ENCODE measurements at regions not wholly inside any gene's neighbourhood (a gene's known extent, or its start where the extent isn't known, plus 50 kb on each side); places are given as distances from the start of the nearest gene placed in this dataset.
A peak's percentile ranks its signal among the peaks of the same experiment; 100 is the strongest.

- Histone ChIP-seq H3K36me3 (ENCODE audit: control insufficient read depth in 1 of 2, insufficient read depth in 2 of 2, low read length in 2 of 2) (no peaks in the 10 kb centered on the region), H4K8ac (ENCODE audit: low read depth, low read length) (no peak overlapping the region), H3K9ac (ENCODE audit: low read length) (no peak overlapping the region), H2AK5ac (ENCODE audit: low read length) (no peak overlapping the region), H2BK12ac (ENCODE audit: low read length) (no peak overlapping the region), H3K4me2 (ENCODE audit: low read length) (no peak overlapping the region), H3K27me3 (ENCODE audit: insufficient read depth, low read length) (no peaks in the 10 kb centered on the region), H3K23ac (ENCODE audit: low read length) (no peak overlapping the region), H3K14ac (ENCODE audit: low read length) (no peak overlapping the region), H3K4me3 (ENCODE audit: low read depth, low read length) (no peak overlapping the region), H2BK5ac (ENCODE audit: low read depth, low read length, poor library complexity) (no peak overlapping the region), H2BK120ac (ENCODE audit: insufficient read depth, low read length, poor library complexity) (no peak overlapping the region), H3K4ac (ENCODE audit: low read depth, low read length) (no peak overlapping the region), H3K18ac (ENCODE audit: low read length) (no peak overlapping the region), H3K79me1 (ENCODE audit: low read length) (no peaks in the 10 kb centered on the region), H3K4me1 (ENCODE audit: control insufficient read depth in 1 of 2, insufficient read depth in 2 of 2, low read length in 2 of 2) (no peaks in the 10 kb centered on the region), H4K91ac (ENCODE audit: low read depth, low read length) (no peak overlapping the region), H3K9me3 (ENCODE audit: insufficient read depth, low read depth, low read length) (peaks cover 3% of the 10 kb centered on the region), H2AFZ (ENCODE audit: insufficient read depth, low read length, poor library complexity) (no peak overlapping the region), H3K79me2 (ENCODE audit: control insufficient read depth, insufficient read depth, low read length, poor library complexity) (no peaks in the 10 kb centered on the region), H3K27ac (ENCODE audit: low read depth, low read length) (no peak overlapping the region), H4K12ac (ENCODE audit: low read depth, low read length) (no peak overlapping the region)
- no peak for DNase-seq
- WGBS (ENCODE audit: extremely low coverage, insufficient coverage, insufficient read length), result no CpG with 5 or more reads among the region's 3 CpGs
Measured at GRCh38 chr18:57866355-57866754, 63.2 kb upstream of the ATP8B1 start.

DNA sequence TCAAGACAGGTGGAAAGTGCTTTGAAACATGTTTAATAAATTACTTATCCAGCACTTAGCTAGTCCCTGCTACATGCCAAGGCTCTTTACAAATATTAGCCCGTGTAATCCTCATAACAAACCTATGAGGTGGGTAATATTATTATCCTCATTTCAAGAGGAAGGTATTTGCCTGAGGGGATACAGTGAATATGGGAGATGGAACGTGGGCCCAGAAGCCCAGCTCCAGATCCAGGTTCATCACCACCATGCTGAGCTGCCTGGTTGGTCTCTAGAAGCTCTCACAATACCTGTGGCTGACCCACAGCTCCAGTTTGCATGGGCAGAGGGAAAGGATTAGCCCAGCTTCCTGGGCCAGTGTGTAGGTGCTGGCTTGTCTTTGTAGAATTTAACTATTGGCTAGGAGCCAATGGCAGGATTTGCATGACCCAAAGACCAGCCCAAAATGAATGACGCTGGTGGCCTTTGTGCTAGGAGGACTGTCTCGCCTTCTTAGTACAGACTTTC, 61.6 kb upstream of the ATP8B1 start:
- Histone ChIP-seq H3K14ac (ENCODE audit: low read length) (no peak overlapping the region), H2AK5ac (ENCODE audit: low read length) (no peak overlapping the region), H2AFZ (ENCODE audit: insufficient read depth, low read length, poor library complexity) (no peak overlapping the region), H3K4me1 (ENCODE audit: control insufficient read depth in 1 of 2, insufficient read depth in 2 of 2, low read length in 2 of 2) (no peaks in the 10 kb centered on the region), H3K79me2 (ENCODE audit: control insufficient read depth, insufficient read depth, low read length, poor library complexity) (no peaks in the 10 kb centered on the region), H3K18ac (ENCODE audit: low read length) (no peak overlapping the region), H3K79me1 (ENCODE audit: low read length) (no peaks in the 10 kb centered on the region), H4K8ac (ENCODE audit: low read depth, low read length) (no peak overlapping the region), H3K4me3 (ENCODE audit: low read depth, low read length) (no peak overlapping the region), H3K36me3 (ENCODE audit: control insufficient read depth in 1 of 2, insufficient read depth in 2 of 2, low read length in 2 of 2) (no peaks in the 10 kb centered on the region), H4K12ac (ENCODE audit: low read depth, low read length) (no peak overlapping the region), H2BK120ac (ENCODE audit: insufficient read depth, low read length, poor library complexity) (no peak overlapping the region), H3K4me2 (ENCODE audit: low read length) (no peak overlapping the region), H3K23ac (ENCODE audit: low read length) (no peak overlapping the region), H4K91ac (ENCODE audit: low read depth, low read length) (no peak overlapping the region), H3K9me3 (ENCODE audit: insufficient read depth, low read depth, low read length) (no peaks in the 10 kb centered on the region), H3K27ac (ENCODE audit: low read depth, low read length) (no peak overlapping the region), H2BK5ac (ENCODE audit: low read depth, low read length, poor library complexity) (no peak overlapping the region), H3K4ac (ENCODE audit: low read depth, low read length) (no peak overlapping the region), H3K27me3 (ENCODE audit: insufficient read depth, low read length) (no peaks in the 10 kb centered on the region), H2BK12ac (ENCODE audit: low read length) (no peak overlapping the region), H3K9ac (ENCODE audit: low read length) (no peak overlapping the region)
- peak; percentile 86 to 98 for DNase-seq
- no CpG with 5 or more reads among the region's 4 CpGs for WGBS (ENCODE audit: extremely low coverage, insufficient coverage, insufficient read length)

DNA sequence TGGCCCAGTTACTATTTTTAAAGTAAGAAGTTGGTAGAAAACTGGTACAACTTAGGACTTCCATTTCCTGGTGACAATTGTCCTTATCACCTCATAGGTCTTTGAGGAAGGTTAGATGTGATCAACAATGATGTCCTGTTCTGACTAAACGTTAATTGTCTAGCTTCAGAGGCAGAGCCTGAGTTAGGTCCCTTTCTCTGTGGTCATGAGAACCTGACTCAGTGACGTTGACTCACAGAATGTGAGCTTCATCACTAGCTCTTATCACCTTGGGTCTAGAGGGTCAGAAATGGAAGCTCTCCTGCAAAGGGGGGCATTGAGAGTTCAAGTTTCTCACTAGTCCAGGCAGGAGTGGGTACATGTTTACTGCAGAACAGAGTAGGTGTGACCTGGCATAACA, 60.6 kb upstream of the ATP8B1 start:
- Histone ChIP-seq H4K91ac (ENCODE audit: low read depth, low read length) (no peak overlapping the region), H2AFZ (ENCODE audit: insufficient read depth, low read length, poor library complexity) (no peak overlapping the region), H3K9me3 (ENCODE audit: insufficient read depth, low read depth, low read length) (no peaks in the 10 kb centered on the region), H3K18ac (ENCODE audit: low read length) (no peak overlapping the region), H3K79me1 (ENCODE audit: low read length) (no peaks in the 10 kb centered on the region), H2BK12ac (ENCODE audit: low read length) (no peak overlapping the region), H3K9ac (ENCODE audit: low read length) (no peak overlapping the region), H3K36me3 (ENCODE audit: control insufficient read depth in 1 of 2, insufficient read depth in 2 of 2, low read length in 2 of 2) (no peaks in the 10 kb centered on the region), H2BK5ac (ENCODE audit: low read depth, low read length, poor library complexity) (no peak overlapping the region), H3K23ac (ENCODE audit: low read length) (no peak overlapping the region), H4K8ac (ENCODE audit: low read depth, low read length) (no peak overlapping the region), H3K27me3 (ENCODE audit: insufficient read depth, low read length) (no peaks in the 10 kb centered on the region), H3K14ac (ENCODE audit: low read length) (no peak overlapping the region), H4K12ac (ENCODE audit: low read depth, low read length) (no peak overlapping the region), H3K4me2 (ENCODE audit: low read length) (no peak overlapping the region), H3K4me3 (ENCODE audit: low read depth, low read length) (no peak overlapping the region), H3K4ac (ENCODE audit: low read depth, low read length) (no peak overlapping the region), H3K4me1 (ENCODE audit: control insufficient read depth in 1 of 2, insufficient read depth in 2 of 2, low read length in 2 of 2) (no peaks in the 10 kb centered on the region), H3K79me2 (ENCODE audit: control insufficient read depth, insufficient read depth, low read length, poor library complexity) (no peaks in the 10 kb centered on the region), H2AK5ac (ENCODE audit: low read length) (no peak overlapping the region), H3K27ac (ENCODE audit: low read depth, low read length) (no peak overlapping the region), H2BK120ac (ENCODE audit: insufficient read depth, low read length, poor library complexity) (no peak overlapping the region)
- no CpG with 5 or more reads among the region's 2 CpGs for WGBS (ENCODE audit: extremely low coverage, insufficient coverage, insufficient read length)
- peak in 1 of 2 donors; percentile 44 for DNase-seq

GRCh38 chr18:57859314-57859713, 56.2 kb upstream of the ATP8B1 start:
- no peaks in the 10 kb centered on the region for H3K9me3 ChIP-seq (ENCODE audit: insufficient read depth, low read depth, low read length)
- H3K4ac ChIP-seq (ENCODE audit: low read depth, low read length), result no peak overlapping the region
- no peaks in the 10 kb centered on the region for H3K79me2 ChIP-seq (ENCODE audit: control insufficient read depth, insufficient read depth, low read length, poor library complexity)
- no peak overlapping the region for H4K12ac ChIP-seq (ENCODE audit: low read depth, low read length)
- H3K9ac ChIP-seq (ENCODE audit: low read length), result no peak overlapping the region
- no peaks in the 10 kb centered on the region for H3K79me1 ChIP-seq (ENCODE audit: low read length)
- no peak overlapping the region for H3K4me2 ChIP-seq (ENCODE audit: low read length)
- no peaks in the 10 kb centered on the region for H3K36me3 ChIP-seq (ENCODE audit: control insufficient read depth in 1 of 2, insufficient read depth in 2 of 2, low read length in 2 of 2)
- no peak overlapping the region for H2BK12ac ChIP-seq (ENCODE audit: low read length)
- H3K27me3 ChIP-seq (ENCODE audit: insufficient read depth, low read length), result no peaks in the 10 kb centered on the region
- H3K4me3 ChIP-seq (ENCODE audit: low read depth, low read length), result no peak overlapping the region
- DNase-seq, result peak in 1 of 2 donors; percentile 39
- no peak overlapping the region for H2AK5ac ChIP-seq (ENCODE audit: low read length)
- no peak overlapping the region for H3K27ac ChIP-seq (ENCODE audit: low read depth, low read length)
- H2BK120ac ChIP-seq (ENCODE audit: insufficient read depth, low read length, poor library complexity), result no peak overlapping the region
- H3K4me1 ChIP-seq (ENCODE audit: control insufficient read depth in 1 of 2, insufficient read depth in 2 of 2, low read length in 2 of 2), result no peaks in the 10 kb centered on the region
- H3K23ac ChIP-seq (ENCODE audit: low read length), result no peak overlapping the region
- no peak overlapping the region for H3K14ac ChIP-seq (ENCODE audit: low read length)
- H2BK5ac ChIP-seq (ENCODE audit: low read depth, low read length, poor library complexity), result no peak overlapping the region
- no peak overlapping the region for H4K8ac ChIP-seq (ENCODE audit: low read depth, low read length)
- no peak overlapping the region for H2AFZ ChIP-seq (ENCODE audit: insufficient read depth, low read length, poor library complexity)
- no peak overlapping the region for H4K91ac ChIP-seq (ENCODE audit: low read depth, low read length)
- no peak overlapping the region for H3K18ac ChIP-seq (ENCODE audit: low read length)
